Common myeloid progenitor, CD34-positive (primary cell): ENCODE measurements at regions not wholly inside any gene's neighbourhood (a gene's known extent, or its start where the extent isn't known, plus 50 kb on each side); places are given as distances from the start of the nearest gene placed in this dataset.

Experiments used
- CTCF ChIA-PET: fragments of 350-600 bp; sonication (Branson Sonifier 250); formaldehyde crosslinking; loops from one replicate; lab custom pipeline; 2021; ENCODE audit warnings: antibody characterized with exemption; lab: Charles Lee
- POLR2A ChIA-PET: fragments of 350-600 bp; sonication (Branson Sonifier 250); formaldehyde crosslinking; loops from one replicate; lab custom pipeline; 2021; ENCODE audit warnings: antibody characterized with exemption; lab: Charles Lee
- DNase-seq, 3 donors: peaks; one replicate each; pipeline versions ENCODE4 v3.0.0 to v3.0.0-alpha.2; 2013
- H3K27ac ChIP-seq, 2 experiments: 1 replicate in 1 of 2; 2 replicates in 1 of 2; pipeline ENCODE4 v1.7.0; 2013; ENCODE audit warnings: inconsistent platforms in 2 of 2, low read length in 2 of 2, mild to moderate bottlenecking in 2 of 2, low read depth in 1 of 2, moderate library complexity in 1 of 2; ENCODE audit not compliant: severe bottlenecking in 2 of 2, insufficient read depth in 1 of 2, poor library complexity in 1 of 2
- H3K27me3 ChIP-seq, 5 experiments: replicated peaks in 2 of 5; 1 replicate in 3 of 5; 2 replicates in 2 of 5; pipeline versions ENCODE4 v1.6.1 to v1.7.0; 2013; ENCODE audit warnings: low read length in 4 of 5, mild to moderate bottlenecking in 2 of 5, moderate library complexity in 2 of 5, inconsistent platforms in 1 of 5; ENCODE audit not compliant: insufficient read depth in 5 of 5, control insufficient read depth in 4 of 5
- H3K36me3 ChIP-seq, 4 experiments: 1 replicate in 2 of 4; 2 replicates in 2 of 4; pipeline versions ENCODE4 v1.6.1 to v1.7.0; 2013; ENCODE audit warnings: low read length in 3 of 4, control low read depth in 1 of 4, mild to moderate bottlenecking in 1 of 4; ENCODE audit not compliant: control insufficient read depth in 4 of 4, insufficient read depth in 4 of 4
- H3K4me1 ChIP-seq, 4 experiments: 1 replicate in 3 of 4; 2 replicates in 1 of 4; pipeline versions ENCODE4 v1.6.1 to v1.7.1; 2013; ENCODE audit warnings: low read length in 3 of 4, mild to moderate bottlenecking in 3 of 4, control low read depth in 1 of 4, inconsistent platforms in 1 of 4, moderate library complexity in 1 of 4; ENCODE audit not compliant: control insufficient read depth in 4 of 4, insufficient read depth in 4 of 4; ENCODE audit errors: control extremely low read depth in 1 of 4
- H3K4me3 ChIP-seq, 7 experiments: 1 replicate in 4 of 7; 2 replicates in 3 of 7; pipeline versions ENCODE4 v1.5.1 to v1.7.0; 2013; ENCODE audit warnings: mild to moderate bottlenecking in 7 of 7, low read length in 6 of 7, moderate library complexity in 6 of 7, inconsistent platforms in 2 of 7, low read depth in 2 of 7, control low read depth in 1 of 7; ENCODE audit not compliant: insufficient read depth in 4 of 7, control insufficient read depth in 1 of 7; ENCODE audit errors: extremely low read depth in 1 of 7
- H3K9me3 ChIP-seq, 5 experiments: 1 replicate in 4 of 5; 2 replicates in 1 of 5; pipeline versions ENCODE4 v1.6.1 to v1.7.1; 2013; ENCODE audit warnings: low read length in 4 of 5, mild to moderate bottlenecking in 2 of 5, inconsistent platforms in 1 of 5, low read depth in 1 of 5, moderate library complexity in 1 of 5; ENCODE audit not compliant: control insufficient read depth in 4 of 5, insufficient read depth in 2 of 5; ENCODE audit errors: control extremely low read depth in 1 of 5
- WGBS: methylation state at CpG from one replicate; pipeline ENCODE4 v1.1.5; 2013; ENCODE audit not compliant: insufficient coverage; 5-methylcytosine and 5-hydroxymethylcytosine counted together

DNA sequence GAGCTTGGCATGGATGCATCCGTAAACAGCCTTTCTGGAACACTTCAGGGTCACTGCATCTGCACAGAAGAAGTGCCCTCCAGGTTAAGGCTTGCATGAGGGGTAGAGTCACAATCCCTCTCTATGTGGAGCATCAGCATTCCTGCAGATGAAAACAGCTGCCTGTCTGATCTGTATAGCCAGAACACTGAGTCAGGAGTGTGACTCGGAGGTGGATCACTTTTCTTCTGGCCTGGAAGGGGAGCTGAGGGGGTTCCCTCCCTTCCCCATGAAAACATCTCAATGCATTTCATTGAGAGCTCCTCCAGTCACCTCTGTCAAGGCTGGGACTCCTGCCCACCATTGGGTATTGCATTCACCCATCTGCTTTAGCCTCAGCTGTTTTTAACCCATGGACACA is 72.5 kb upstream of the SERPINE2 start:
- H3K4me1 ChIP-seq: no peaks in the 10 kb centered on the region
- WGBS: 100% methylated on average over 2 of the region's 2 CpGs
- DNase-seq: no peak
- no peak overlapping the region for H3K4me3 ChIP-seq
- H3K9me3 ChIP-seq: peaks cover 0 to 7% (median 7%) of the 10 kb centered on the region in 5 experiments
- ChIA-PET POLR2A (no interaction called here), CTCF (interaction anchor here (0.7 kb wide), 1 partner anchor 16 kb away, joined by 3 read pairs; no protein-coding TSS in a partner anchor)
- H3K27ac ChIP-seq: no peak overlapping the region
- no peaks in the 10 kb centered on the region for H3K36me3 ChIP-seq
- peaks cover 0 to 1% (median 0%) of the 10 kb centered on the region in 5 experiments for H3K27me3 ChIP-seq

- Histone ChIP-seq H3K4me1 (no peaks in the 10 kb centered on the region), H3K27me3 (peaks cover 0 to 1% (median 0%) of the 10 kb centered on the region in 5 experiments), H3K36me3 (no peaks in the 10 kb centered on the region), H3K4me3 (no peak overlapping the region), H3K9me3 (peaks cover 0 to 7% (median 3%) of the 10 kb centered on the region in 5 experiments), H3K27ac (no peak overlapping the region)
- 100% methylated on average over 5 of the region's 6 CpGs for WGBS
- POLR2A ChIA-PET: no interaction called here
- CTCF ChIA-PET: no interaction called here
- DNase-seq: no peak
These were observed 71.7 kb upstream of the SERPINE2 start for GRCh38 chr2:224110811-224111210.

DNA sequence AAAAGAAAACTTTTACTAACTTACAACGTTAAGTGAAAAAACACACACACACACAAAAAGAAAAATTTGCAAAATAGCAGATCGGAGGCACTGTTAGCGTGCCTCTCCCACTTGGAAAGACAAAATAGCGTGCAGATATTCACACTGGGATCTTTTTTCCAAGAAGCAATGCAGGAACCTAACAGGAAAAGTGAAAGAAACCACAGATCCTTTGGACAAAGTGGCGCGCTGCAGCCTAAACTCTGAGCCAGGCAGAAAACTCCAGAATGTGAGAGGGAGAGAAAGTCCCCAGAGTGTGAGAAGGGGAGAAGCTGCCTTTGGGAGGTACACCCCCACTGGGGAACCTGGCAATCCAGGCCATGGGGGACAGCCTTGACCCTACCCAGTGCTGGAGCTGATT is 70.7 kb upstream of the SERPINE2 start:
- ChIA-PET CTCF (no interaction called here), POLR2A (no interaction called here)
- H3K27me3 ChIP-seq: peaks cover 0 to 1% (median 0%) of the 10 kb centered on the region in 5 experiments
- WGBS: 86% methylated on average over 6 of the region's 6 CpGs
- no peak for DNase-seq
- H3K9me3 ChIP-seq: peaks cover 0 to 7% (median 3%) of the 10 kb centered on the region in 5 experiments
- H3K36me3 ChIP-seq: no peaks in the 10 kb centered on the region
- no peak overlapping the region for H3K4me3 ChIP-seq
- no peaks in the 10 kb centered on the region for H3K4me1 ChIP-seq
- H3K27ac ChIP-seq: no peak overlapping the region

DNA sequence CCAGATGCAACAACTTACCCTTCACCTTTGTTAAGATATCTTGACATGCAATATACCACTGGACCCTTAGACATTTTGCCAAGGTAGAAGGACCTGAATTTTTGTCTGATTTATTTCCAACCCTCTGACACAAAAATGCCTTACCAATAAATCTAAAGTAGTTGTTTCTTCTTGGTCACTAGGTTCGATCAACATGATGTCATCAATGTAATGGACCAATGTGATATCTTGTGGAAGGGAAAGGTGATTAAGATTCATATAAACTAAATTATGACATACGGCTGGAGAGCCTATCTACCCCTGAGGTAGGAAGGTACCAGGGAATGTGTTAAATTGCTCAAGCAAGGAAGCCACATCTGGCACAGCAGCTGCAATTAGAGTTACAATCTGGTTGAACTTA is 67.7 kb upstream of the SERPINE2 start:
- POLR2A ChIA-PET: no interaction called here
- Histone ChIP-seq H3K9me3 (no peaks in the 10 kb centered on the region), H3K27me3 (peaks cover 0 to 2% (median 0%) of the 10 kb centered on the region in 5 experiments), H3K27ac (no peak overlapping the region), H3K4me1 (no peaks in the 10 kb centered on the region), H3K36me3 (no peaks in the 10 kb centered on the region), H3K4me3 (no peak overlapping the region)
- no peak for DNase-seq
- CTCF ChIA-PET: no interaction called here
- 100% methylated on average over 1 of the region's 2 CpGs for WGBS

DNA sequence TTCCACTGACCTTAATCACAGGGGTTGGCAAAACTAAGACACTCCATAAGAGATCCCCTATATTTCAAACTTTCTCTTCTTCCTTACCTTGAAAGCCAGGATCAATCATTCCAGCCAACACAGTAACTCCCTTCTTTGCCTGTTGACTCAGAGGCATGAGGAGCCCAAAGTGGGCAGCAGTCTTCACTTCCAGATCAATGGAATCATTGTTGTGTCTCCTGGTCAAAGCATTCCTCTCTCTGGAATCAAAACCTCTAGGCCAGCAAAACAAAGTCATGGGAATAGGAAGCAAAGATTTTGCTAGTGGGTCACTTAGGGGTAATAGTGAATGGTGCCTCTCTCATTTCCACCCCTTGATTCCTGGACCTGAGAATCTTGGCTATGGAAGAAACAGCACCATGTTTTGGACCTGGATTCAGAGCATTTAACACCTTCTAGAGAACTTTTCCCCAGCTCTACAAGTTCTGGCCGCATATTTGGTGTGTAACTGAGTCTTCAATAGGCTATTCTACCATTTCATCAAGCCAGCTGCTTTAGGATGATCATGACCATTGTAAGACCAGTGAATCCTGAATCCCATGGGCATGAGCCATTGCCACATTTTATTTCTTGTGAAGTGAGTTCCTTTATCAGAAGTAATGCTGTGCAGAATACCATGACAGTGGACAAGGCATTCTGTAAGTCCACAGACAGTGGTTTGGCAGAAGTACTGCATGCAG is 65.7 kb upstream of the SERPINE2 start:
- H3K9me3 ChIP-seq: no peaks in the 10 kb centered on the region
- no CpG with 5 or more reads among the region's 1 CpG for WGBS
- no peak for DNase-seq
- POLR2A ChIA-PET: no interaction called here
- no peak overlapping the region for H3K4me3 ChIP-seq
- no peaks in the 10 kb centered on the region for H3K36me3 ChIP-seq
- peaks cover 0 to 2% (median 0%) of the 10 kb centered on the region in 5 experiments for H3K27me3 ChIP-seq
- H3K4me1 ChIP-seq: no peaks in the 10 kb centered on the region
- CTCF ChIA-PET: no interaction called here
- H3K27ac ChIP-seq: no peak overlapping the region

GRCh38 chr2:224103651-224104050 is 64.6 kb upstream of the SERPINE2 start:
- ChIA-PET CTCF (no interaction called here), POLR2A (no interaction called here)
- no peaks in the 10 kb centered on the region for H3K4me1 ChIP-seq
- H3K36me3 ChIP-seq: no peaks in the 10 kb centered on the region
- H3K9me3 ChIP-seq: no peaks in the 10 kb centered on the region
- no peak overlapping the region for H3K4me3 ChIP-seq
- H3K27me3 ChIP-seq: peaks cover 0 to 2% (median 0%) of the 10 kb centered on the region in 5 experiments
- no peak overlapping the region for H3K27ac ChIP-seq
- no peak for DNase-seq
- WGBS: 93% methylated on average over 5 of the region's 5 CpGs

DNA sequence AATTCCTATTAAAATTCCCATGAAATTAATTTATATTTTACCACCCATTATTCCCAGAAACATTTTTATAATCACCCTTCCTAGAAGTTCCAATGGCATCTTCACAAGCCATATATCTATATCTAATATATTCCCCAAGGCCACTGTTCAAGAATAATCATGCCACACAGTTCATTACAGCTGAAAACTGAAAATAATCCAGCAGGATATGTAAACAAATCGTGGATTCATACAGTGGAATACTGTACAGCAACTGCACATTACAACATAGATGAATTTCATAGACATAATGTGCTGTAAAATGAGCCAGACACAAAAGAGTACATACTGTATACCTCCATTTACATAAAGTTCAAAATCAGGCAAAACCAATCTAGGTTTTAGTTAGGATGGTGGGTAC is 63.9 kb upstream of the SERPINE2 start:
- no peak overlapping the region for H3K27ac ChIP-seq
- CTCF ChIA-PET: no interaction called here
- H3K27me3 ChIP-seq: peaks cover 0 to 2% (median 0%) of the 10 kb centered on the region in 5 experiments
- DNase-seq: no peak
- no peaks in the 10 kb centered on the region for H3K9me3 ChIP-seq
- no peak overlapping the region for H3K4me3 ChIP-seq
- POLR2A ChIA-PET: no interaction called here
- H3K4me1 ChIP-seq: no peaks in the 10 kb centered on the region
- no peaks in the 10 kb centered on the region for H3K36me3 ChIP-seq
- WGBS: no CpG with 5 or more reads among the region's 1 CpG
